ENCODE measurements at regions not wholly inside any gene's neighbourhood (a gene's known extent, or its start where the extent isn't known, plus 50 kb on each side); places are given as distances from the start of the nearest gene placed in this dataset.

DNA sequence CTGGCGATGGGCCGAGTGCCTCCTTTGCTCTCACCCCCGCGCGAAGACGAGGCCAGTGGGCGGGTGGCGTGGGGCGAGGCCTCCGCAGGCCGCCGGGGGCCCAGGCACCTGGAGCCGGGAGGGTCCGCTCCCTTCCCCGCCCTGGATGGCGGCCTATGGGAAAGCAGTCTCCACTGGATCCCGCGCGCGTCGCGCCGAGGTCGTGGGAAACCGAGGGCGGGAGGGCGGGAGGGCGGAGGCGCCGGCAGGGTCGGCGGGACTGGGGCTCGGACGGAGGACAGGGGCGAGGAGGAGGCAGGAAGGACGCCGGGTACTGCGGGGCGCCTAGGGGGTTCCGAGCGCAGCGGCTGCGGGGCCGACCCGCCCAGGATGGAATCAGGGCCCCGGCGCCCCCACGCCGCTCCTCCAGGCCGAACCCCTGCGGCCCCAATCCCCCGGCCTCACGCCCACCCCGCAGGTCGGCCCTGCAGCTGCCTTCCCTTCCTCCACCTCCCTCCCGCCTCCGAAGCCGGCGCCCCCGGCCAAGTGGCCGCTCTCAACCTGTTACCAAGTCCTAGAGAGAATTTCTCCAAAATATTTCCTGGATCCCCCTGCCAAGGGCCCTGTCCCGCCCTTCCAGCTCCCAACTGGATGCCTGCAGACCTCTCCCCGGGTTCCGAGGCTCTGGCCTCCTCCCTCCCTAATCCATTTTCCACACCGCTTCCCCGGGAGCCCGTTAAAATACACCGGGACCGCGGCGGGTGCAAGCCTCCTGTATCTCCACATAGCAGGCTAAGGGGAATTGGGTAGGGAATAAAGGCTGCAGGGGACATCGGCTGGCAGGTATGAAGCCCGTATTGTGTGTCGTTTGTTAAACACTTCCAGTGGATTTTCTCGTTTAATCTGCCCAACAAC, 146.3 kb downstream of the ERCC6L2 start:
- TF ChIP-seq POLR2AphosphoS5 (IDR thresholded peaks at IDR 0.05; ENCODE audit: low read depth, low read length) (no peak), TAF1 (IDR thresholded peaks at IDR 0.05; ENCODE audit: borderline replicate concordance, low read depth, low read length) (no peak)
